Motor neuron (in vitro differentiated cells): ENCODE measurements at regions not wholly inside any gene's neighbourhood (a gene's known extent, or its start where the extent isn't known, plus 50 kb on each side); places are given as distances from the start of the nearest gene placed in this dataset.

Experiments used
- ATAC-seq, 8 experiments: fragments of 200-7000 bp; cut with Tn5 transposase; replicated peaks in 6 of 8; 2 replicates each; pipeline ENCODE4 v1.8.0; 2021; ENCODE audit warnings: mild to moderate bottlenecking in 8 of 8, moderate library complexity in 8 of 8
- H3K27ac ChIP-seq, 2 donors: fragments of 250-450 bp; sonication (Bioruptor Pico); 2 replicates each; pipeline ENCODE4 v1.9.0; 2021; ENCODE audit warnings: antibody characterized with exemption in 2 of 2, mild to moderate bottlenecking in 2 of 2, moderate library complexity in 1 of 2
- H3K4me1 ChIP-seq, 2 donors: fragments of 250-450 bp; sonication (Bioruptor Pico); replicated peaks in 1 of 2; 2 replicates each; pipeline ENCODE4 v1.6.1; 2021; ENCODE audit warnings: antibody characterized with exemption in 2 of 2, mild to moderate bottlenecking in 2 of 2, moderate library complexity in 1 of 2
- H3K4me3 ChIP-seq, 5 donors: fragments of 250-450 bp; sonication (Bioruptor Pico); 2 replicates each; pipeline ENCODE4 v1.9.0; 2021; ENCODE audit warnings: antibody characterized with exemption in 5 of 5, mild to moderate bottlenecking in 5 of 5, moderate library complexity in 4 of 5
- WGBS, 10 experiments: fragments of 450-650 bp; shearing (Covaris generic); methylation state at CpG; one replicate each; pipeline ENCODE4 v1.0.0; 2022; 5-methylcytosine and 5-hydroxymethylcytosine counted together
- in situ Hi-C, 9 experiments: fragments of 400-800 bp; cut with MboI; loops; one replicate each; pipeline ENCODE4 v1.15.0; 2021; ENCODE audit warnings: low sequenced_read_pairs in 9 of 9, low pct_unique_long_range_greater_than_20kb in 2 of 9; ENCODE audit not compliant: unreplicated experiment in 9 of 9

- 70 to 100% (median 83%) methylated on average over 1 to 8 of the region's 10 CpGs; no CpG with 5 or more reads in 5 of the 10 experiments for WGBS, 10 experiments
- no peak for ATAC-seq
- Histone ChIP-seq H3K27ac (no peak overlapping the region), H3K4me1 (no peaks in the 10 kb centered on the region), H3K4me3 (no peak overlapping the region)
- in situ Hi-C loops: no loop called here
Observed at GRCh38 chr4:184316821-184317220, 99.1 kb upstream of the ENPP6 start.

- in situ Hi-C loops: no loop called here
Observed at GRCh38 chr4:184315675-184316359, 98.1 kb upstream of the ENPP6 start.

GRCh38 chr4:184313702-184314659 is 96.3 kb upstream of the ENPP6 start:
- Histone ChIP-seq H3K4me3 (no peak overlapping the region), H3K27ac (no peak overlapping the region), H3K4me1 (no peaks in the 10 kb centered on the region)
- 50 to 100% (median 83%) methylated on average over 1 to 9 of the region's 16 CpGs; no CpG with 5 or more reads in 1 of the 10 experiments for WGBS, 10 experiments
- ATAC-seq: no peak
- in situ Hi-C loops: no loop called here

More at GRCh38 chr4:184315675-184316359, 98.1 kb upstream of the ENPP6 start:
- no peak overlapping the region for H3K4me3 ChIP-seq
- 33 to 100% (median 95%) methylated on average over 1 to 4 of the region's 8 CpGs; no CpG with 5 or more reads in 4 of the 10 experiments for WGBS, 10 experiments
- ATAC-seq: no peak
- no peaks in the 10 kb centered on the region for H3K4me1 ChIP-seq
- no peak overlapping the region for H3K27ac ChIP-seq

- no peak for ATAC-seq
- no peak overlapping the region for H3K4me3 ChIP-seq
- 84 to 100% (median 87%) methylated on average over 1 to 4 of the region's 4 CpGs; no CpG with 5 or more reads in 5 of the 10 experiments for WGBS, 10 experiments
- in situ Hi-C loops: no loop called here
- H3K27ac ChIP-seq: no peak overlapping the region
- H3K4me1 ChIP-seq: no peaks in the 10 kb centered on the region
Observed at GRCh38 chr4:184313058-184313581, 95.4 kb upstream of the ENPP6 start.

GRCh38 chr4:184312126-184312525 is 94.5 kb upstream of the ENPP6 start:
- Histone ChIP-seq H3K4me3 (no peak overlapping the region), H3K4me1 (no peaks in the 10 kb centered on the region), H3K27ac (no peak overlapping the region)
- WGBS, 10 experiments: 89 to 100% (median 100%) methylated on average over 1 of the region's 3 CpGs; no CpG with 5 or more reads in 5 of the 10 experiments
- in situ Hi-C loops: no loop called here
- no peak for ATAC-seq

- WGBS, 10 experiments: 20 to 100% (median 85%) methylated on average over 1 to 8 of the region's 14 CpGs; no CpG with 5 or more reads in 1 of the 10 experiments
- in situ Hi-C loops: no loop called here
- H3K27ac ChIP-seq: no peak overlapping the region
- no peaks in the 10 kb centered on the region for H3K4me1 ChIP-seq
- ATAC-seq: no peak
- no peak overlapping the region for H3K4me3 ChIP-seq
Observed at GRCh38 chr4:184310881-184311709, 93.4 kb upstream of the ENPP6 start.

GRCh38 chr4:184310171-184310567 is 92.5 kb upstream of the ENPP6 start:
- H3K27ac ChIP-seq: no peak overlapping the region
- peak in 1 of 8 experiments; percentile 62 for ATAC-seq
- in situ Hi-C loops: no loop called here
- no peaks in the 10 kb centered on the region for H3K4me1 ChIP-seq
- 80 to 100% (median 92%) methylated on average over 1 to 2 of the region's 10 CpGs; no CpG with 5 or more reads in 5 of the 10 experiments for whole genome bisulfite sequencing, 10 experiments
- no peak overlapping the region for H3K4me3 ChIP-seq

GRCh38 chr4:184309241-184310170 is 91.8 kb upstream of the ENPP6 start:
- 8 to 100% (median 88%) methylated on average over 1 to 9 of the region's 11 CpGs for WGBS, 10 experiments
- Histone ChIP-seq H3K4me1 (no peaks in the 10 kb centered on the region), H3K4me3 (no peak overlapping the region), H3K27ac (no peak overlapping the region)
- no peak for ATAC-seq
- in situ Hi-C loops: no loop called here

GRCh38 chr4:184306949-184307348 is 89.3 kb upstream of the ENPP6 start:
- Histone ChIP-seq H3K27ac (no peak overlapping the region), H3K4me3 (no peak overlapping the region), H3K4me1 (no peaks in the 10 kb centered on the region)
- in situ Hi-C loops: no loop called here
- no peak for ATAC-seq
- 11 to 100% (median 60%) methylated on average over 1 to 3 of the region's 3 CpGs; no CpG with 5 or more reads in 1 of the 10 experiments for WGBS, 10 experiments

GRCh38 chr4:184306470-184306869 is 88.8 kb upstream of the ENPP6 start:
- no peaks in the 10 kb centered on the region for H3K4me1 ChIP-seq
- 45 to 100% (median 79%) methylated on average over 1 of the region's 1 CpG; no CpG with 5 or more reads in 4 of the 10 experiments for WGBS, 10 experiments
- H3K27ac ChIP-seq: no peak overlapping the region
- no peak for ATAC-seq
- in situ Hi-C loops: no loop called here
- H3K4me3 ChIP-seq: no peak overlapping the region

- Histone ChIP-seq H3K4me1 (no peaks in the 10 kb centered on the region), H3K4me3 (no peak overlapping the region), H3K27ac (no peak overlapping the region)
- 20 to 100% (median 93%) methylated on average over 1 to 5 of the region's 6 CpGs; no CpG with 5 or more reads in 4 of the 10 experiments for WGBS, 10 experiments
- in situ Hi-C loops: no loop called here
- no peak for ATAC-seq
Observed at GRCh38 chr4:184300816-184301215, 83.1 kb upstream of the ENPP6 start.
